G401.6 (cell line): ENCODE measurements at regions not wholly inside any gene's neighbourhood (a gene's known extent, or its start where the extent isn't known, plus 50 kb on each side); places are given as distances from the start of the nearest gene placed in this dataset.
A peak's percentile ranks its signal among the peaks of the same experiment; 100 is the strongest.

Source experiments
- FAIRE-seq: peaks from 2 replicates; lab custom pipeline; 2012; peaks lifted over from hg19 to GRCh38; lab: Jason Lieb, UNC

- no peak for FAIRE-seq
Measured at GRCh38 chr2:183284606-183285005, 160.4 kb downstream of the NUP35 start.

- no peak for FAIRE-seq
Measured at GRCh38 chr2:183291436-183291835, 167.2 kb downstream of the NUP35 start.

- no peak for FAIRE-seq
Measured at GRCh38 chr2:183292028-183292427, 167.8 kb downstream of the NUP35 start.

- FAIRE-seq, result no peak
Measured at GRCh38 chr2:183339311-183339710, 215.1 kb downstream of the NUP35 start.

GRCh38 chr2:183341057-183341456, 216.8 kb downstream of the NUP35 start:
- FAIRE-seq, result peak; percentile 62

GRCh38 chr2:183347969-183348368, 223.7 kb downstream of the NUP35 start:
- no peak for FAIRE-seq

GRCh38 chr2:183348492-183348891, 224.2 kb downstream of the NUP35 start:
- no peak for FAIRE-seq

GRCh38 chr2:183349091-183349490, 224.8 kb downstream of the NUP35 start:
- FAIRE-seq, result no peak

GRCh38 chr2:183359867-183360266, 235.6 kb downstream of the NUP35 start:
- FAIRE-seq, result no peak

GRCh38 chr2:183371545-183371944, 247.3 kb downstream of the NUP35 start:
- no peak for FAIRE-seq

- no peak for FAIRE-seq
Measured at GRCh38 chr2:183375821-183376220, 251.6 kb downstream of the NUP35 start.

GRCh38 chr2:183383854-183384253, 259.6 kb downstream of the NUP35 start:
- FAIRE-seq, result no peak

- FAIRE-seq, result no peak
Measured at GRCh38 chr2:183389546-183390080, 265.4 kb downstream of the NUP35 start.

GRCh38 chr2:183390109-183390508, 265.9 kb downstream of the NUP35 start:
- no peak for FAIRE-seq

- no peak for FAIRE-seq
Measured at GRCh38 chr2:183404392-183404791, 280.1 kb downstream of the NUP35 start.

- no peak for FAIRE-seq
Measured at GRCh38 chr2:183408562-183408961, 284.3 kb downstream of the NUP35 start.

- FAIRE-seq, result no peak
Measured at GRCh38 chr2:183409662-183410061, 285.4 kb downstream of the NUP35 start.

- no peak for FAIRE-seq
Measured at GRCh38 chr2:183416753-183417152, 292.5 kb downstream of the NUP35 start.

GRCh38 chr2:183426825-183427224, 302.6 kb downstream of the NUP35 start:
- FAIRE-seq, result no peak

- FAIRE-seq, result no peak
Measured at GRCh38 chr2:183427558-183427957, 303.3 kb downstream of the NUP35 start.

GRCh38 chr2:183428881-183429280, 304.6 kb downstream of the NUP35 start:
- no peak for FAIRE-seq

- FAIRE-seq, result no peak
Measured at GRCh38 chr2:183438541-183438940, 314.3 kb downstream of the NUP35 start.

GRCh38 chr2:183455056-183455455, 330.8 kb downstream of the NUP35 start:
- FAIRE-seq, result no peak

- FAIRE-seq, result no peak
Measured at GRCh38 chr2:183456177-183456576, 331.9 kb downstream of the NUP35 start.

GRCh38 chr2:183458460-183458859, 334.2 kb downstream of the NUP35 start:
- FAIRE-seq, result no peak
